ENCODE measurements at regions not wholly inside any gene's neighbourhood (a gene's known extent, or its start where the extent isn't known, plus 50 kb on each side); places are given as distances from the start of the nearest gene placed in this dataset.

GRCh38 chr14:99023371-99023770 lies 248.6 kb downstream of the BCL11B start:
- TF ChIP-seq, protein P1, sequence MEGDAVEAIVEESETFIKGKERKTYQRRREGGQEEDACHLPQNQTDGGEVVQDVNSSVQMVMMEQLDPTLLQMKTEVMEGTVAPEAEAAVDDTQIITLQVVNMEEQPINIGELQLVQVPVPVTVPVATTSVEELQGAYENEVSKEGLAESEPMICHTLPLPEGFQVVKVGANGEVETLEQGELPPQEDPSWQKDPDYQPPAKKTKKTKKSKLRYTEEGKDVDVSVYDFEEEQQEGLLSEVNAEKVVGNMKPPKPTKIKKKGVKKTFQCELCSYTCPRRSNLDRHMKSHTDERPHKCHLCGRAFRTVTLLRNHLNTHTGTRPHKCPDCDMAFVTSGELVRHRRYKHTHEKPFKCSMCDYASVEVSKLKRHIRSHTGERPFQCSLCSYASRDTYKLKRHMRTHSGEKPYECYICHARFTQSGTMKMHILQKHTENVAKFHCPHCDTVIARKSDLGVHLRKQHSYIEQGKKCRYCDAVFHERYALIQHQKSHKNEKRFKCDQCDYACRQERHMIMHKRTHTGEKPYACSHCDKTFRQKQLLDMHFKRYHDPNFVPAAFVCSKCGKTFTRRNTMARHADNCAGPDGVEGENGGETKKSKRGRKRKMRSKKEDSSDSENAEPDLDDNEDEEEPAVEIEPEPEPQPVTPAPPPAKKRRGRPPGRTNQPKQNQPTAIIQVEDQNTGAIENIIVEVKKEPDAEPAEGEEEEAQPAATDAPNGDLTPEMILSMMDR (IDR thresholded peaks at IDR 0.05; ENCODE audit: insufficient read depth, low read depth, low read length) = no peak
- TF ChIP-seq EZH2 (IDR thresholded peaks at IDR 0.05; ENCODE audit: insufficient read depth, low read length) = no peak

All from astrocyte (in vitro differentiated cells and primary cell).